ENCODE measurements at regions not wholly inside any gene's neighbourhood (a gene's known extent, or its start where the extent isn't known, plus 50 kb on each side); places are given as distances from the start of the nearest gene placed in this dataset.

DNA sequence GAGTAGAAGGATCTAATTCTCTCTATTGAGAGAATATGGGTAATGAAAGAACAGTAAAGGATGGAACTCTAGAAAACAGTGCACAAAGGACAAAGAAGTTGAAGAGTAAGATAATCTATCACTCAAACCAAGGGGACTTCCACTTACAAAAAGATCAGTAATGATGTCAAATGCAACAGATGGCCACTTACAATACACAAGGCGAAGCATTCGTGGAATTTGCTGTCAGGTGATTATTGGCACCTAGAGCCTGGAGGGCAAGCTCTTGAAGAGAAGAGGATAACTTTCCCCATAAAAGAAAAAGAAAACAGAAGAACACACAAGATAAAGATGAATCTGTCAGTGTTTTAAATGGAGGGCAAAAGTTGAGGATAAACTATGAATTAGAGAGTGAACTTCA is 256.0 kb upstream of the TCF21 start:
- no peaks in the 10 kb centered on the region for H3K9me3 ChIP-seq (replicated peaks; ENCODE audit: control insufficient read depth, insufficient read depth, low read length)
- H3K27ac ChIP-seq (ENCODE audit: control insufficient read depth, insufficient read depth): no peak overlapping the region
- no peaks in the 10 kb centered on the region; a peak in 1 of 4 replicates for H3K27me3 ChIP-seq (replicated peaks in 1 of 2; ENCODE audit: control insufficient read depth in 2 of 2, insufficient read depth in 2 of 2, low read length in 1 of 2)
- ChIA-PET SMC1A (ENCODE audit: uncharacterized antibody, unreplicated experiment) (no interaction called here), POLR2A (no interaction called here), RAD21 (ENCODE audit: unreplicated experiment) (no interaction called here), CTCF (no interaction called here)
- H2AFZ ChIP-seq (ENCODE audit: control insufficient read depth, low read depth, low read length): no peak overlapping the region
- WGBS (ENCODE audit: insufficient coverage, insufficient replicate concordance, low lambda C conversion rate, missing lambda C conversion rate): 0% methylated on average over 2 of the region's 2 CpGs
- in situ Hi-C loops (cut with MboI) (no loop called here), intact Hi-C loops (cut with micrococcal nuclease; ENCODE audit: unreplicated experiment) (no loop called here)
- DNase-seq (ENCODE audit: low read depth, low spot score) (no peak), ATAC-seq (no peak), FAIRE-seq (no peak)
- H3K9ac ChIP-seq (ENCODE audit: control insufficient read depth, insufficient read depth, low read length): no peak overlapping the region
- H3K4me1 ChIP-seq (ENCODE audit: control insufficient read depth, insufficient read depth, low read length): no peaks in the 10 kb centered on the region
- no peak overlapping the region for H3K4me2 ChIP-seq (ENCODE audit: control insufficient read depth, insufficient read depth)
- H3K79me2 ChIP-seq (ENCODE audit: control insufficient read depth, insufficient read depth, low read length): no peaks in the 10 kb centered on the region
- no TSS peak for BruUV-seq (replicated peaks)
- H3K4me3 ChIP-seq: no peak overlapping the region
- no peak for TF ChIP-seq SMARCA5 (IDR thresholded peaks at IDR 0.05)
- TF ChIP-seq HDAC2 (IDR thresholded peaks at IDR 0.05): no peak
- no peak for TF ChIP-seq TBL1XR1 (IDR thresholded peaks at IDR 0.05; ENCODE audit: low read depth, low read length)
- no peak for TF ChIP-seq CHD4 (IDR thresholded peaks at IDR 0.05)
- no peak for TF ChIP-seq TCF7 (IDR thresholded peaks at IDR 0.05; ENCODE audit: borderline replicate concordance)
- TF ChIP-seq, protein P1, sequence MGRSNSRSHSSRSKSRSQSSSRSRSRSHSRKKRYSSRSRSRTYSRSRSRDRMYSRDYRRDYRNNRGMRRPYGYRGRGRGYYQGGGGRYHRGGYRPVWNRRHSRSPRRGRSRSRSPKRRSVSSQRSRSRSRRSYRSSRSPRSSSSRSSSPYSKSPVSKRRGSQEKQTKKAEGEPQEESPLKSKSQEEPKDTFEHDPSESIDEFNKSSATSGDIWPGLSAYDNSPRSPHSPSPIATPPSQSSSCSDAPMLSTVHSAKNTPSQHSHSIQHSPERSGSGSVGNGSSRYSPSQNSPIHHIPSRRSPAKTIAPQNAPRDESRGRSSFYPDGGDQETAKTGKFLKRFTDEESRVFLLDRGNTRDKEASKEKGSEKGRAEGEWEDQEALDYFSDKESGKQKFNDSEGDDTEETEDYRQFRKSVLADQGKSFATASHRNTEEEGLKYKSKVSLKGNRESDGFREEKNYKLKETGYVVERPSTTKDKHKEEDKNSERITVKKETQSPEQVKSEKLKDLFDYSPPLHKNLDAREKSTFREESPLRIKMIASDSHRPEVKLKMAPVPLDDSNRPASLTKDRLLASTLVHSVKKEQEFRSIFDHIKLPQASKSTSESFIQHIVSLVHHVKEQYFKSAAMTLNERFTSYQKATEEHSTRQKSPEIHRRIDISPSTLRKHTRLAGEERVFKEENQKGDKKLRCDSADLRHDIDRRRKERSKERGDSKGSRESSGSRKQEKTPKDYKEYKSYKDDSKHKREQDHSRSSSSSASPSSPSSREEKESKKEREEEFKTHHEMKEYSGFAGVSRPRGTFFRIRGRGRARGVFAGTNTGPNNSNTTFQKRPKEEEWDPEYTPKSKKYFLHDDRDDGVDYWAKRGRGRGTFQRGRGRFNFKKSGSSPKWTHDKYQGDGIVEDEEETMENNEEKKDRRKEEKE (IDR thresholded peaks at IDR 0.05): no peak
- no peak for TF ChIP-seq NRF1 (conservative IDR thresholded peaks at IDR 0.05; ENCODE audit: low read depth, low read length)
- TF ChIP-seq ZNF217 (IDR thresholded peaks at IDR 0.05): no peak
- TF ChIP-seq ZNF384 (IDR thresholded peaks at IDR 0.05; ENCODE audit: borderline replicate concordance, low read depth, low read length): no peak
- TF ChIP-seq SREBF1 (IDR thresholded peaks at IDR 0.05; ENCODE audit: low read length): no peak
- TF ChIP-seq NR2C2 (IDR thresholded peaks at IDR 0.05; ENCODE audit: borderline replicate concordance, control insufficient read depth, insufficient read length, low read depth): no peak
- TF ChIP-seq SIX5 (IDR thresholded peaks at IDR 0.05; ENCODE audit: low read depth, low read length, severe bottlenecking): no peak
- no peak for TF ChIP-seq POLR2AphosphoS2 (IDR thresholded peaks at IDR 0.05; ENCODE audit: low read depth, low read length)
- TF ChIP-seq FOXK2 (IDR thresholded peaks at IDR 0.05): no peak
- no peak for TF ChIP-seq EGR1 (IDR thresholded peaks at IDR 0.05; ENCODE audit: borderline replicate concordance in 1 of 2, low read depth in 2 of 2, low read length in 2 of 2)
- TF ChIP-seq KAT2A (conservative IDR thresholded peaks at IDR 0.05; ENCODE audit: control insufficient read depth, low read depth, low read length): no peak
- no peaks in the 10 kb centered on the region for H4K20me1 ChIP-seq (ENCODE audit: control insufficient read depth, insufficient read depth)
- H3K36me3 ChIP-seq (ENCODE audit: control insufficient read depth in 2 of 2, insufficient read depth in 2 of 2, low read length in 1 of 2): no peaks in the 10 kb centered on the region
